ELF-1 (cell line): ENCODE measurements at regions not wholly inside any gene's neighbourhood (a gene's known extent, or its start where the extent isn't known, plus 50 kb on each side); places are given as distances from the start of the nearest gene placed in this dataset.
"Not testable (repeated sequence)": the region's sequence is repeated elsewhere in the genome, so short reads cannot be mapped to it uniquely, and the experiment has no call there.

Experiments used
- DNase-seq: peaks from one replicate; pipeline ENCODE4 v3.0.0-alpha.2; 2016; ENCODE audit warnings: low read depth, low spot score

DNA sequence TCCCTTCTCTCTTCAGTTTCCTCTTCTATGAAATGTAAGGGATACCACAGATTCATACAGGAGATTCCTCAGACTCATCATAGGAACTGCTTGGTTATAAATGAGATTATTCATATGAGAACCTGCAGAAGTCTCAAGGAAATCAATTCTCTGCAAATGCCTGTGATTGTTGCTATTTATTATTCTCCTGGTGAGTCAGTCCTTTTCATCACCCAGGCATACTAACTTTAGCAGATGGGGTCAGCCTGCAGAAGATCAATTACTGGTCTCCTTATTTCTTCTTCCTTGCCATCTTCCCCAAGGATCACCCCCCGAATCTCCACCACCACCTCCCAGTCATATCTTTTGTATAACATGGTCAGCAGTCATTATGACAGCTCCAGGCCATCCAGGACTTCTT, 53.8 kb upstream of the DCP1A start:
- DNase-seq = no peak

DNA sequence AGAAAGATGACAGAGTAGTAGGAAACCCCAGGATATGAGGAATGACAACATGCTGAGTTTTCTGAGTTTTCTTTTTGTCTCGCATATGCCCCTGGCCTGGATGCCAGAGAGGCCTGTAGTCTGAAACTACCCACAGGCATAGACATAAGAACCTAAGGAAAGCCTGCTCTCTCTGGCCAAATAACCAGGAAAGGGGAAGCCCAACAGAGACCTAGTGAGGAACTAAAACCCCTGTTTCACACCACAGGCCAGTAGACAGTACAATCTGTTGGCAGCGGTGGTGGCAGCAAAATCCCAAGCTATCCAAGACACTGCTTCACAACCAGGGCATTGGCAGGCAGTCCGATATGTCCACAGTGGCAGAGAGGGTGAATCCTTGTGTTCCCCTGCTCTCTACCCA, 55.0 kb upstream of the DCP1A start:
- no peak for DNase-seq

DNA sequence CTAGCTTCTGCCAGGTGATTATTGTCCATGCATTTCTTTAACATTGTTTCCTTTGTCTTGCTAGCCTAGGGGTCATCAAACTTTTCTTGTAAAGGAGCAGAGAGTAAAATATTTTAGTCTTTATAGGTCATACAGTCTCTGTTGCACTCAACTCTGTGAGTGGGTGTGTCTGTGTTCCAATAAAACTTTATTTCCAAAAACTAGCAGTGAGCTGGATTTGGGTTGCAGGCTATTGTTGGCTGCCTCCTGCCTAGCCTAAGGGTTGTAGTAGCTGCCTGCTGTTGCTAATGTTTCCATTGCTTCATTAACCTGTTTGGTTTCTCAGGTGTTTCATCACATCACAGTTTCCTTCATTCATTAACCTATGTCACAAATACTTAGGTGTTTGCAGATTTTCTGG, 64.0 kb upstream of the DCP1A start:
- no peak for DNase-seq

DNA sequence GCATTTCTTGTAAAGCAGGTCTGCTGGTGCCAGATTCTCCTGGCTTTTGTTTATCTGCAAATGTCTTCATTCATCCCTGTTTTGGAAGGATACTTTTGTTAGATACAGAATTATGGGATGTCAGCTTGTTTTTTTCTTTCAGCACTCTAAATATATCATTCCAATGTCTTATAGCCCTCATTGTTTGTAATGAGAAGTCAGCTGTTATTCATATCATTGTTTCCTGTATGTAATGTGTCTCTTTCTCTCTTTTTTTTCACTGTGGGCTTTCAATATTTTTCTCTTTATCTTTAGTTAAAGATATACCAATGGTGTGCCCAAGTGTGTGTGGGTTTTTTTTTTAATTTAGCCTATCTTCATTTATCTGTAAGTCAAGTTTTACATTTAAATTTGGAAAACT, 65.6 kb upstream of the DCP1A start:
- DNase-seq = no peak

DNA sequence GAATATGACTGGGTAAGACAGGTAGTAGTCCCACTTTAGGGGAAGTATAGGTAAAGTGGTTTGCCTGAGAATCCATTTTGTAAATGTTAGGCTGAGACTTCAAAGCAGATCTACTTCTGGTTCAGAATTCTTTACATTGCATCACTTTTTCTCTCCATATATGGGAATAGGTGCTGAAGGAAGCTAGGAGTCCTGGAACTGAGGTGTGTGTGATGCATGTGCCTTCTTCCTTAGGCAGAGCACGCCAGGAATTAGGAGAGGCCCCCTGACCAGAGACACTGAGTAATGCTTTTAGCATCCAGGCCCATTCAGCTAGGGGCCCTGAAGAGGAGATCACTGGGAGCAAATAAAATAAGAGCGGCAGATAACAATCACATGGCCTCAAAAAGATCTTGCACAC, 69.2 kb upstream of the DCP1A start:
- peak; percentile 14 for DNase-seq

DNA sequence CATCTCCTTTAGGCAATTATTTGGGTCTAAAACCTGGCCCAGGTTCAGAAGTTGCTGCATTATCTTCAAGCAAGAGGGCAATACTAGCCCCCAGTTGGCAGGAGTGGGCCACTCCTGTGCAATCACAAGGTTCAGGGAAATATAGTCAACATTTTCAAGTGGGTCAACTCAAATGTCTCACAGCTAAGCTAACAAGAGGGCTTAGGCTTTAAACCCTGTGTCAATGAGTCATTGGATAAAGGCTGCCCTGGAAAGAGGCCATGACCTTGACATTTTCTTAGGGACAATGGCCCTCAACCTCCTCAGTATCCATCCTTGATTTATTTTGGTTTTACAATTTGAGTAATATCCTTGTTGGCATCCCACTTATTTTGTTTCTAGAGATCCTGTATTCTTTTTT, 73.5 kb upstream of the DCP1A start:
- no peak for DNase-seq

DNA sequence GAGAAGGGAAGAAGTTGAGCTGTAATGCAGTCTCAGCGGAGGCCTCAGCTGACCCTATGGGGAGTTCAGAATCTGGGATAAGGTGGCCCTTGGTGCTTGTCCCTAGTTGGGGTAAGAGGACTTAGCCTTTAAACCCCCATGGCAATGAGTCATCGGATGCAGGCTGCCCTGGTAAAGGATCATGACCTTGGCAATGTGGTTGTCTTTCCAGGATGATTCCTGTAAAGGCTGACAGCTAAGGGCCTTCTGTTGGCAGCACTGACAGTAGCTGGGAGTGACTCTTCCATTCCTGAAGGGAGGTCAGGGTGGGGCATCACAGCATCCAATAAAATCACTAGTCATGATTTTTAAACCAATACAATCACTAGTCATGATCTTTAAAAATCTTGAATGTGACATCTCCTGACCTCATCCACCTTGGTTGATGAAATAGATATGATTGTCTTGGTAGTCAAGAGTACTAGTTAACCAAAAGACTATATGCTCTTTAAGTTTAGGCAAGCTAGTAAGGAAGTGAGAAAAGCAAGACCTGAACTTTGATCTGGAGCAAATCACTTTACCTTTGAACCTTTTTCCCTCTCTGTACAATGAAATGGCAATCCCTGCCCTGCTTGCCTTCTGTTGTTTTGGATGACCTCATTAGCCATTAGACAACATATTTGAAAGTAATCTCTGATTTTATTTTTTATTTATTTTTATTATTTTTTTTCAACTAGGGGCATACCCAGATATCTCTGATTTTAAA, 71.3 kb upstream of the CACNA1D start:
- no peak for DNase-seq

DNA sequence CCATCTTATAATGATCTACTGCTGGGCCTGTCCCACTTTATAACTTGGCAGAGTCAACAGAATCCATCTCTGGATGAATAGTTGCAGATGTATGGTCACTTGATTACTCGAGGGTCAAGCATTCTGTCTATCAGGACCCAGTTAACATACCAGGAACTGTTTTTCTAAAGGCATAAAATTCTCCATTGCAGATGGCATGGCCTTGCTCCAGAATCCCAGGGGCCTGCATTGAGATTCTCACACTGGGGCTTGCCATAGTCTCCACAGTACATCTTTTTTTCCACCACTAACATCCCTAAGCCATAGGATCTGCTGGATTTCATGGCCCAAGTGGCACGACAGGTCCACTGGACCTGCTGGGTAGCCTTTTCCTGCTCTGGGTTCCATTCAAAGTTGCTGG, 68.5 kb upstream of the CACNA1D start:
- DNase-seq = no peak

DNA sequence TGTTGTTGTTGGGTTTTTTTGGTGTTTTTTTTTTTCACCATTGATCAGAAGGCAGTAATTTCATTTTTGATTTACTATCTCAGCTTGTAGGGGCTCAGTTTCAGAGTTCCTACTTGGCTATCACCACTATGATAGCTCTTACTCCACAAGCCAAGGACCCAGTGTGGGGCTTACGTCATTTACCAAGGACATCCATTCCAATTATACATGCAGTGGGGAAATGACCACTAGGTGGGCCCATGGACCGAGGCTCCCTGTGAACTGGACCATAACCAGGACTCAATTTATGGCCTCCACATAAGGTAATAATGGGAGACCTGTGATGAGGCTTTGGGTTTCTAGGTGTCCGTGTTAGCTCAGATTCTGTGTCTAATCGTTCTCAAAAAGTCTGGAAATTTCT, 67.5 kb upstream of the CACNA1D start:
- DNase-seq = no peak

DNA sequence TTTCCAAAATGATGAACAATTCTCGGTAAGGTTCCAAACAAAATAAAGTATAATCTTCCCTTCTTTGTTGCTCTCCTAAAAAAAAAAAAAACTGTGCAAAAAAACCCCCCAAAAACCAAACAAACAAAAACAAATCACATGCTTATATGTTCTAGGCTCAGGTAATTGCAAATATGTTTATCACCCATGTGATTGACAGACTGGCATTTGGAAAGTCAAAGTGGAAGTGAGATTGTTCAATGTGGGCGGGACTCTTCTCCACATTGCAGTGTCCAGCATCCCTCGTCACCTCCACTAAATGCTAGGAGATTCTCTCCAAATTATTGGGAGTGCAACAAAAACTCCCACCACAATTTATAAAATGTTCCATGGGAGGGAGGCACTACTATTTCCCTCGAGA, 57.6 kb upstream of the CACNA1D start:
- DNase-seq = no peak

DNA sequence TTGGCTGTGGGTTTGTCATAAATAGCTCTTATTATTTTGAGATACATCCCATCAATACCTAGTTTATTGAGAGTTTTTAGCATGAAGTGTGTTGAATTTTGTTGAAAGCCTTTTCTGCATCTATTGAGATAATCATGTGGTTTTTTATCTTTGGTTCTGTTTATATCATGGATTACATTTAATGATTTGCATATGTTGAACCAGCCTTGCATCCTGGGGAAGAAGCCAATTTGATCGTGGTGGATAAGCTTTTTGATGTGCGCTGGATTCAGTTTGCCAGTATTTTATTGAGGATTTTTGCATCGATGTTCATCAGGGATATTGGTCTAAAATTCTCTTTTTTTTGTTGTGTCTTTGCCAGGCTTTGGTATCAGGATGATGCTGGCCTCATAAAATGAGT, 51.5 kb upstream of the CACNA1D start:
- DNase-seq = not testable (repeated sequence)
